Ovary (tissue), 7 donors: ENCODE measurements at regions not wholly inside any gene's neighbourhood (a gene's known extent, or its start where the extent isn't known, plus 50 kb on each side); places are given as distances from the start of the nearest gene placed in this dataset.

Source experiments
- DNase-seq, 5 donors: peaks; one replicate each; pipeline ENCODE4 v3.0.0-alpha.2; 2019 to 2020
- H3K27ac ChIP-seq, 2 donors: fragments of 200-600 bp; one replicate each; pipeline versions ENCODE4 v1.5.1 to v1.8.0; 2019 to 2022
- H3K27me3 ChIP-seq: fragments of 200-600 bp; one replicate; pipeline ENCODE4 v1.8.0; 2022
- H3K36me3 ChIP-seq: fragments of 200-600 bp; sonication (generic); one replicate; pipeline ENCODE4 v1.5.1; 2019
- H3K4me1 ChIP-seq: one replicate; pipeline ENCODE4 v1.8.1; 2013; ENCODE audit warnings: mild to moderate bottlenecking, moderate library complexity; ENCODE audit not compliant: insufficient read depth
- H3K4me3 ChIP-seq: fragments of 200-600 bp; sonication (generic); one replicate; pipeline ENCODE4 v1.5.1; 2017
- H3K9me3 ChIP-seq, 2 donors: fragments of 200-600 bp in 1 of 2; sonication (generic) in 1 of 2; one replicate each; pipeline versions ENCODE4 v1.5.1 to v1.8.1; 2013 to 2019; ENCODE audit warnings: mild to moderate bottlenecking in 1 of 2, moderate library complexity in 1 of 2
- EP300 ChIP-seq: sonication (generic); formaldehyde crosslinking; IDR thresholded peaks from one replicate; pipeline ENCODE4 v1.6.1; 2017; ENCODE audit warnings: antibody characterized with exemption
- POLR2A ChIP-seq: fragments of 450-650 bp; IDR thresholded peaks from one replicate; pipeline ENCODE4 v1.6.1; 2017; ENCODE audit warnings: antibody characterized with exemption, mild to moderate bottlenecking, moderate library complexity
- WGBS, 3 donors: extraction: QIAGEN DNeasy Blood & Tissue Kit in 1 of 3; methylation state at CpG; one replicate each; pipeline versions ENCODE4 v1.1.5 to v1.1.7; 2013 to 2017; 5-methylcytosine and 5-hydroxymethylcytosine counted together
- intact Hi-C, 4 donors: fragments of 100-400 bp; cut with DNase I; formaldehyde crosslinking; loops; one replicate each; pipeline versions ENCODE4 v1.11.0 to v1.15.1; 2022 to 2023
- TF ChIP-seq, protein P1 (sequence below), 3 donors: fragments of 450-650 bp in 2 of 3; fragments of 200-600 bp in 1 of 3; IDR thresholded peaks; one replicate each; pipeline versions ENCODE4 v1.5.1 to v1.8.0; 2016 to 2022; ENCODE audit warnings: antibody characterized with exemption in 3 of 3, mild to moderate bottlenecking in 1 of 3
- donor health status: DM: no; HTN: no; CAD: no; lungs with moderate emphysema.
- donor health status: DM: no; HTN: no; CAD: no.
- donor health status: Bipolar disorder and iron deficiency.
- donor health status: DM: no; HTN: no; CAD: no.
- donor health status: DM: yes; HTN: yes; CAD: no.

DNA sequence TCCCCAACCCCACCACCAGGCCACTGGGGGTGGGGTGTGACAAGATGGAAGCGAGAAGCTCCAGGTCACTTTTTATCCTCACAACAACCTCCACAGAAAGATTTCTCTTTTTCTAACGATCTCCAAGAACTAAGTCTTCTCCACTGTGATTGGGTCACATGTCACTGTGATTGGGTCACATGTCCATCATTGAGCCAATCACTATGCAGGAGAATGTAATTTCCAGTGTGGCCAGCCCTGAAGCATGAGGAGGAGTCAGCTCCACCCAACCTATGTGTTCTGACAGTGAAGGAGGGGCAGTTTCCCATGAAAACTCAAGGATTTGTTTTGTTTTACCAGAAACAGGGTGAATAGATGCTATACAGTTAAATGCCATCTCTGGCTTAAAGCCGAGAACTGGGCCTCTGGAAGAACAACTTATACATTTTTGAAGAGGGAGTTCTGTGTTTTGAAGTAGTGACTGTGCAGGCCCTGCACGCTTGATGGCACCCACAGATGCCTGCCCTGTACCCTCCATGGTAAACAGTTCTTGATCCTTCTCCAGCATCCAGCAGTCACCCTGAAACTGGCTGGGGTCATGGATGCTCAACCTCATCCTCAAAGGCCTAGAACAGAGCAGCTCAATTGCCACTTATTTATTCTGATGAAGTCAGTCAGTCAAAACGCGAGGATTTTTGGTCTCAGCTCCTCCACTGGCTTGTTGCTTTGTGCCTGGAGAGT is 180.4 kb upstream of the BMP4 start:
- H3K27me3 ChIP-seq, result no peaks in the 10 kb centered on the region
- 81 to 90% (median 83%) methylated on average over 6 of the region's 6 CpGs for WGBS, 3 donors
- H3K36me3 ChIP-seq, result no peaks in the 10 kb centered on the region
- H3K4me3 ChIP-seq, result no peak overlapping the region
- intact Hi-C loops, result no loop called here
- no peak overlapping the region for H3K27ac ChIP-seq
- H3K9me3 ChIP-seq, result no peaks in the 10 kb centered on the region
- H3K4me1 ChIP-seq, result no peaks in the 10 kb centered on the region
- TF ChIP-seq, protein P1, sequence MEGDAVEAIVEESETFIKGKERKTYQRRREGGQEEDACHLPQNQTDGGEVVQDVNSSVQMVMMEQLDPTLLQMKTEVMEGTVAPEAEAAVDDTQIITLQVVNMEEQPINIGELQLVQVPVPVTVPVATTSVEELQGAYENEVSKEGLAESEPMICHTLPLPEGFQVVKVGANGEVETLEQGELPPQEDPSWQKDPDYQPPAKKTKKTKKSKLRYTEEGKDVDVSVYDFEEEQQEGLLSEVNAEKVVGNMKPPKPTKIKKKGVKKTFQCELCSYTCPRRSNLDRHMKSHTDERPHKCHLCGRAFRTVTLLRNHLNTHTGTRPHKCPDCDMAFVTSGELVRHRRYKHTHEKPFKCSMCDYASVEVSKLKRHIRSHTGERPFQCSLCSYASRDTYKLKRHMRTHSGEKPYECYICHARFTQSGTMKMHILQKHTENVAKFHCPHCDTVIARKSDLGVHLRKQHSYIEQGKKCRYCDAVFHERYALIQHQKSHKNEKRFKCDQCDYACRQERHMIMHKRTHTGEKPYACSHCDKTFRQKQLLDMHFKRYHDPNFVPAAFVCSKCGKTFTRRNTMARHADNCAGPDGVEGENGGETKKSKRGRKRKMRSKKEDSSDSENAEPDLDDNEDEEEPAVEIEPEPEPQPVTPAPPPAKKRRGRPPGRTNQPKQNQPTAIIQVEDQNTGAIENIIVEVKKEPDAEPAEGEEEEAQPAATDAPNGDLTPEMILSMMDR (IDR thresholded peaks at IDR 0.05), result no peak
- no peak for TF ChIP-seq EP300
- no peak for TF ChIP-seq POLR2A
- DNase-seq, result no peak

- Histone ChIP-seq H3K4me3 (no peak overlapping the region), H3K36me3 (no peaks in the 10 kb centered on the region), H3K9me3 (no peaks in the 10 kb centered on the region), H3K4me1 (no peaks in the 10 kb centered on the region), H3K27ac (no peak overlapping the region), H3K27me3 (no peaks in the 10 kb centered on the region)
- no peak for DNase-seq
- TF ChIP-seq, protein P1 (IDR thresholded peaks at IDR 0.05), result no peak
- TF ChIP-seq POLR2A (no peak), EP300 (no peak)
- WGBS, 3 donors, result 73 to 84% (median 82%) methylated on average over 1 of the region's 1 CpG
- intact Hi-C loops, result no loop called here
These were observed 181.0 kb upstream of the BMP4 start for GRCh38 chr14:54137614-54137961.

DNA sequence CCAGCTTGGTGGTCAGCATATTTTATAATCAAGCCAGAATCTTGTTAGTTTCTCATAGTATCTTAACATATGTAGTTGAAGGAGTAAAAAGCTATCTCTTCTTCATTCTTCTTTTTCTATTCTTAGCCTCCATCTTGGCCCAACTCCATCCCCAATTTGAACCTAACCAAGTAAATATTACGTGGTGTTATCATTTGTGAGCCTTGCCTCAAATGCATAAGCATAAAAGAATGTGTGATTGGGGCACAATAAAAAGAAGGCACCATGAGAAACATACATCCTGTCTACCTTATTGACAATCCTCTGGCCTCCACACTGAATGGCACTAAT is 181.4 kb upstream of the BMP4 start:
- no peaks in the 10 kb centered on the region for H3K36me3 ChIP-seq
- TF ChIP-seq POLR2A (no peak), EP300 (no peak)
- TF ChIP-seq, protein P1 (IDR thresholded peaks at IDR 0.05), result no peak
- no peaks in the 10 kb centered on the region for H3K27me3 ChIP-seq
- H3K4me1 ChIP-seq, result no peaks in the 10 kb centered on the region
- no peak for DNase-seq
- intact Hi-C loops, result no loop called here
- WGBS, 3 donors, result 20 to 29% (median 26%) methylated on average over 1 of the region's 1 CpG
- no peak overlapping the region for H3K27ac ChIP-seq
- no peaks in the 10 kb centered on the region for H3K9me3 ChIP-seq
- H3K4me3 ChIP-seq, result no peak overlapping the region

GRCh38 chr14:54138354-54139038 is 181.9 kb upstream of the BMP4 start:
- TF ChIP-seq POLR2A (no peak), EP300 (no peak)
- TF ChIP-seq, protein P1 (IDR thresholded peaks at IDR 0.05), result no peak
- 43 to 70% (median 67%) methylated on average over 2 of the region's 2 CpGs for WGBS, 3 donors
- Histone ChIP-seq H3K9me3 (no peaks in the 10 kb centered on the region), H3K27me3 (no peaks in the 10 kb centered on the region), H3K36me3 (no peaks in the 10 kb centered on the region), H3K4me3 (no peak overlapping the region), H3K27ac (no peak overlapping the region), H3K4me1 (no peaks in the 10 kb centered on the region)
- intact Hi-C loops, result no loop called here
- DNase-seq, result no peak
